IMR-90 (cell line): ENCODE measurements at regions not wholly inside any gene's neighbourhood (a gene's known extent, or its start where the extent isn't known, plus 50 kb on each side); places are given as distances from the start of the nearest gene placed in this dataset.
"Not testable (repeated sequence)": the region's sequence is repeated elsewhere in the genome, so short reads cannot be mapped to it uniquely, and the experiment has no call there.

Source experiments
- ATAC-seq: fragments of 200-7000 bp; cut with Tn5 transposase; 2 replicates; pipeline ENCODE4 v1.9.1; 2020; ENCODE audit warnings: low read depth, mild to moderate bottlenecking, moderate library complexity
- BruUV-seq: library from RNA; stranded (reverse); fragments of 400-500 nt; replicated peaks from 2 replicates; lab custom pipeline; 2021; lab: Mats Ljungman, UMichigan
- CTCF ChIA-PET: fragments of 300-600 bp; formaldehyde crosslinking; extraction: SDS; loops from one replicate; lab custom pipeline; 2021; ENCODE audit warnings: antibody characterized with exemption; lab: Yijun Ruan, JAX
- POLR2A ChIA-PET: fragments of 300-600 bp; sonication (Branson Sonifier 250); formaldehyde crosslinking; loops from one replicate; lab custom pipeline; 2022; ENCODE audit warnings: antibody characterized with exemption; ENCODE audit not compliant: unreplicated experiment; lab: Charles Lee
- DNase-seq: peaks from one replicate; pipeline ENCODE4 v3.0.0; 2013
- H2AFZ ChIP-seq: replicated peaks from 2 replicates; pipeline ENCODE3; 2013; ENCODE audit warnings: low read length, mild to moderate bottlenecking; ENCODE audit not compliant: poor library complexity
- H2AK5ac ChIP-seq: 2 replicates; pipeline ENCODE4 v1.6.1; 2013; ENCODE audit warnings: low read depth, low read length, inconsistent platforms
- H2AK9ac ChIP-seq: replicated peaks from 2 replicates; pipeline ENCODE3; 2013; ENCODE audit warnings: mild to moderate bottlenecking, low read depth, low read length, moderate library complexity; ENCODE audit not compliant: poor library complexity
- H2BK120ac ChIP-seq: 2 replicates; pipeline ENCODE4 v1.6.1; 2013; ENCODE audit warnings: low read depth, low read length, inconsistent platforms
- H2BK15ac ChIP-seq: 3 replicates; pipeline ENCODE4 v1.6.1; 2013; ENCODE audit warnings: low read depth, low read length, inconsistent platforms
- H2BK20ac ChIP-seq: 2 replicates; pipeline ENCODE4 v1.6.1; 2013; ENCODE audit warnings: low read depth, mild to moderate bottlenecking, inconsistent platforms, low read length, moderate library complexity
- H2BK5ac ChIP-seq: 2 replicates; pipeline ENCODE4 v1.6.1; 2013; ENCODE audit warnings: mild to moderate bottlenecking, low read depth, low read length, inconsistent platforms; ENCODE audit not compliant: poor library complexity, severe bottlenecking
- H3K14ac ChIP-seq: replicated peaks from 2 replicates; pipeline ENCODE4 v1.6.1; 2013; ENCODE audit warnings: low read depth, low read length, inconsistent platforms
- H3K18ac ChIP-seq: 2 replicates; pipeline ENCODE4 v1.6.1; 2013; ENCODE audit warnings: low read depth, low read length, control low read depth
- H3K23ac ChIP-seq: 2 replicates; pipeline ENCODE4 v1.6.1; 2013; ENCODE audit warnings: low read depth, low read length, inconsistent platforms
- H3K27ac ChIP-seq: 2 replicates; pipeline ENCODE4 v1.5.1; 2013; ENCODE audit warnings: mild to moderate bottlenecking, control low read depth, low read length; ENCODE audit not compliant: insufficient read depth
- H3K27me3 ChIP-seq: 2 replicates; pipeline ENCODE4 v1.6.1; 2013; ENCODE audit warnings: low read length; ENCODE audit not compliant: control insufficient read depth, insufficient read depth
- H3K36me3 ChIP-seq: 2 replicates; pipeline ENCODE4 v1.6.1; 2013; ENCODE audit warnings: low read length, mixed read lengths; ENCODE audit not compliant: control insufficient read depth, insufficient read depth
- H3K4ac ChIP-seq: 2 replicates; pipeline ENCODE4 v1.6.1; 2013; ENCODE audit warnings: low read depth, low read length, inconsistent platforms
- H3K4me1 ChIP-seq: 2 replicates; pipeline ENCODE4 v1.6.1; 2013; ENCODE audit warnings: low read length, mixed read lengths; ENCODE audit not compliant: control insufficient read depth, insufficient read depth
- H3K4me2 ChIP-seq: 2 replicates; pipeline ENCODE4 v1.6.1; 2013; ENCODE audit warnings: low read depth, mild to moderate bottlenecking, control low read depth, low read length, moderate library complexity
- H3K4me3 ChIP-seq: 2 replicates; pipeline ENCODE4 v1.5.1; 2013; ENCODE audit warnings: low read depth, mild to moderate bottlenecking, control low read depth, low read length, moderate library complexity; ENCODE audit not compliant: insufficient read depth
- H3K56ac ChIP-seq: 2 replicates; pipeline ENCODE4 v1.6.1; 2013; ENCODE audit warnings: low read length, inconsistent platforms; ENCODE audit not compliant: insufficient read depth; ENCODE audit errors: extremely low read depth
- H3K79me1 ChIP-seq, 2 experiments: 2 replicates each; pipeline ENCODE4 v1.6.1; 2013; ENCODE audit warnings: low read length in 2 of 2, inconsistent platforms in 1 of 2, low read depth in 1 of 2
- H3K9ac ChIP-seq: 2 replicates; pipeline ENCODE4 v1.6.1; 2013; ENCODE audit warnings: low read depth, low read length, control low read depth
- H3K9me1 ChIP-seq: 2 replicates; pipeline ENCODE4 v1.6.1; 2013; ENCODE audit warnings: low read length, inconsistent platforms; ENCODE audit not compliant: insufficient read depth
- H3K9me3 ChIP-seq: 2 replicates; pipeline ENCODE4 v1.6.1; 2013; ENCODE audit warnings: low read length; ENCODE audit not compliant: control insufficient read depth, insufficient read depth
- H4K20me1 ChIP-seq: 2 replicates; pipeline ENCODE4 v1.6.1; 2013; ENCODE audit warnings: low read length, inconsistent platforms; ENCODE audit not compliant: insufficient read depth
- H4K5ac ChIP-seq: 2 replicates; pipeline ENCODE4 v1.6.1; 2013; ENCODE audit warnings: mild to moderate bottlenecking, low read depth, low read length, control low read depth
- H4K8ac ChIP-seq, 2 experiments: 2 replicates each; pipeline ENCODE4 v1.6.1; 2013; ENCODE audit warnings: low read depth in 2 of 2, low read length in 2 of 2, control low read depth in 1 of 2, inconsistent platforms in 1 of 2
- H4K91ac ChIP-seq: 2 replicates; pipeline ENCODE4 v1.6.1; 2013; ENCODE audit warnings: low read depth, low read length, inconsistent platforms; ENCODE audit not compliant: insufficient read depth
- BHLHE40 ChIP-seq: fragments of 150-350 bp; IDR thresholded peaks from 2 replicates; pipeline ENCODE4 v1.6.1; 2016; ENCODE audit warnings: mild to moderate bottlenecking, low read depth, low read length
- WGBS, 2 experiments: methylation state at CpG; one replicate each; pipeline versions ENCODE4 v1.1.5 to v1.1.7; 2013; ENCODE audit warnings: missing lambda C conversion rate in 2 of 2; ENCODE audit not compliant: insufficient read length in 1 of 2; ENCODE audit errors: extremely low coverage in 2 of 2; 5-methylcytosine and 5-hydroxymethylcytosine counted together
- dilution Hi-C: fragments of 300-500 bp; cut with HindIII; formaldehyde crosslinking; loops from one replicate; pipeline ENCODE4 v1.14.3; 2018; ENCODE audit warnings: low sequenced_read_pairs; ENCODE audit not compliant: unreplicated experiment
- in situ Hi-C: fragments of 300-500 bp; cut with MboI; formaldehyde crosslinking; loops from 3 replicates; pipeline ENCODE4 v1.14.3; 2019; ENCODE audit warnings: low sequenced_read_pairs, inconsistent platforms, mixed read lengths
- intact Hi-C: fragments of 100-400 bp; cut with micrococcal nuclease; formaldehyde crosslinking; loops from 2 replicates; pipeline ENCODE4 v1.10.0; 2022

DNA sequence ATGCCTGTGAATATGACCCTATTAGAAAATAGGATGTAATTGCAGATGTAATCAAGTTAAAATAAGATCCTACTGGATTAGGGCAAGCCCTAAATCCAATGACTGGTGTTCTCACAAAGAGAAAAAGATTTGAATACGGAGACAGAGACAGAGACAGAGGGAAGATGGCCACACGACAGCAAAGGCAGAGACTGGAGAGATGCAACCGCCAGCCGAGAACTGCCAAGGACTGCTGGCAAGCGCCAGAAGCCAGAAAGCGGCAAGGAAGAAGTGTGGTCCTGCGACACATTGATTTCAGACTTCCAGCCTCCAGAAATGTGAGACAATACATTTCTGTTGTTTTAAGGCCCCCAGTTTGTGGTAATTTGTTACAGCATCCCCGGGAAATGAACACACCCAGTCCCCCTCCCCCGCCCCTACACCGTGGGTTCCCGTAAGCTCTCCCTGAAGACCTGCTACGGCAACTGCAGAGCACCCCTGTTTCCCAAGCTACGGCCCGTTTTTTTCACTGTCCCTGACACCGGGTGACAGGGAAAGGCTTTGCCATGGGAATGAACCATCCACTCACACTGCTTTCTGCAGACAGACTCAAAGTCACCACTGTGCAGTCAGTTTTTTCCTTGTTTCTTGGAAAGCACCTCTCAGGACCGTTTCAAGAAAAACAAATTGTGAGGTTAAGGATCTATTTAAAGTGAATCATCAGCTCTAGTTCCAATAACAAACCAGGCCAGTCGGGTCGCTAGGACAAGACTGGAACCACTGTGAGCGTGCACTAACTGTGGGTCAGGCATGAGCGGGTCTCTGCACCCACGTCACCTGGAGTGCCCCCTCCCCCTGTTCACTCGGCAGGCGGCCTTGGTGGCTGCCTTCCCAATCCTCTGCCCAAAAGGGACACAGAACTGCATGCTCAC lies 199.2 kb upstream of the IRF2BP2 start:
- TF ChIP-seq BHLHE40: 0 out of 2 replicates have a peak, but pooled peaks have one; percentile 7
- intact Hi-C loops, H2AK9ac ChIP-seq, H3K4me3 ChIP-seq, dilution Hi-C loops, H2BK15ac ChIP-seq, H3K27me3 ChIP-seq, H3K79me1 ChIP-seq, H3K9me1 ChIP-seq, CTCF ChIA-PET, H4K8ac ChIP-seq, BruUV-seq, H4K5ac ChIP-seq, H3K23ac ChIP-seq, H3K4me1 ChIP-seq, POLR2A ChIA-PET, H3K9ac ChIP-seq, H2BK120ac ChIP-seq, H2AFZ ChIP-seq, H3K36me3 ChIP-seq, H3K9me3 ChIP-seq, in situ Hi-C loops, H2AK5ac ChIP-seq, H3K18ac ChIP-seq, H4K20me1 ChIP-seq: not testable (repeated sequence)
- Histone ChIP-seq H4K91ac (peak overlapping the region; percentile 11; the same call in 1 of the 2 replicates), H3K56ac (peak overlapping the region; percentile 4; the same call in 1 of the 2 replicates), H2BK5ac (peak overlapping the region; percentile 46), H2BK20ac (0 out of 2 replicates have a peak overlapping the region, but pooled peaks have one; percentile 72), H3K4ac (peak overlapping the region; percentile 41), H3K4me2 (peak overlapping the region; percentile 63), H3K14ac (0 out of 2 replicates have a peak overlapping the region, but pooled peaks have one; percentile 25), H3K27ac (peak overlapping the region; percentile 30; the same call in 1 of the 2 replicates)
- DNase-seq: peak; percentile 67
- peak; percentile 69 for ATAC-seq
- 0% methylated on average over 2 of the region's 23 CpGs; no CpG with 5 or more reads in 1 of the 2 experiments for WGBS, 2 experiments

- H3K4me2 ChIP-seq, H3K9ac ChIP-seq, DNase-seq, H4K20me1 ChIP-seq, H2AK5ac ChIP-seq, in situ Hi-C loops, H3K9me1 ChIP-seq, H3K4ac ChIP-seq, H3K36me3 ChIP-seq, H2AK9ac ChIP-seq, POLR2A ChIA-PET, CTCF ChIA-PET, H4K91ac ChIP-seq, H3K27me3 ChIP-seq, H3K56ac ChIP-seq, H3K79me1 ChIP-seq, H2BK5ac ChIP-seq, intact Hi-C loops, dilution Hi-C loops, H4K5ac ChIP-seq, ATAC-seq, H3K14ac ChIP-seq, H3K4me1 ChIP-seq, BruUV-seq, H2BK15ac ChIP-seq, H3K4me3 ChIP-seq, H2AFZ ChIP-seq, H3K9me3 ChIP-seq, H4K8ac ChIP-seq, H3K27ac ChIP-seq, H3K23ac ChIP-seq, H3K18ac ChIP-seq: not testable (repeated sequence)
- Histone ChIP-seq H2BK120ac (0 out of 2 replicates have a peak overlapping the region, but pooled peaks have one; percentile 23), H2BK20ac (0 out of 2 replicates have a peak overlapping the region, but pooled peaks have one; percentile 14)
- WGBS, 2 experiments: no CpG with 5 or more reads among the region's 7 CpGs
Measured at GRCh38 chr1:234808459-234808858, 198.5 kb upstream of the IRF2BP2 start.
